Duodenal mucosa (tissue), 2 donors: ENCODE measurements at regions not wholly inside any gene's neighbourhood (a gene's known extent, or its start where the extent isn't known, plus 50 kb on each side); places are given as distances from the start of the nearest gene placed in this dataset.

Experiments used
- H3K27ac ChIP-seq: one replicate; pipeline ENCODE4 v1.7.0; 2013; ENCODE audit warnings: low read depth, low read length
- H3K27me3 ChIP-seq, 2 donors: one replicate each; pipeline ENCODE4 v1.7.0; 2013; ENCODE audit warnings: low read length in 2 of 2, control low read depth in 1 of 2; ENCODE audit not compliant: insufficient read depth in 2 of 2, control insufficient read depth in 1 of 2
- H3K36me3 ChIP-seq, 2 donors: one replicate each; pipeline ENCODE4 v1.7.0; 2013; ENCODE audit warnings: low read length in 2 of 2, control low read depth in 1 of 2; ENCODE audit not compliant: insufficient read depth in 2 of 2, control insufficient read depth in 1 of 2
- H3K4me1 ChIP-seq, 2 donors: one replicate each; pipeline ENCODE4 v1.7.0; 2013; ENCODE audit warnings: low read length in 2 of 2, control low read depth in 1 of 2; ENCODE audit not compliant: insufficient read depth in 2 of 2, control insufficient read depth in 1 of 2
- H3K4me3 ChIP-seq, 2 donors: one replicate each; pipeline ENCODE4 v1.7.0; 2013; ENCODE audit warnings: low read length in 2 of 2, low read depth in 1 of 2
- H3K9ac ChIP-seq, 2 donors: one replicate each; pipeline ENCODE4 v1.7.0; 2013; ENCODE audit warnings: low read length in 2 of 2, low read depth in 1 of 2
- H3K9me3 ChIP-seq, 2 donors: one replicate each; pipeline ENCODE4 v1.7.0; 2013; ENCODE audit warnings: low read length in 2 of 2, control low read depth in 1 of 2; ENCODE audit not compliant: control insufficient read depth in 1 of 2

- Histone ChIP-seq H3K36me3 (no peaks in the 10 kb centered on the region), H3K4me3 (no peak overlapping the region), H3K9me3 (no peaks in the 10 kb centered on the region), H3K9ac (no peak overlapping the region), H3K27me3 (no peaks in the 10 kb centered on the region), H3K4me1 (peaks cover 0 to 5% of the 10 kb centered on the region in 2 donors), H3K27ac (no peak overlapping the region)
These were observed 167.2 kb upstream of the SERTAD2 start for GRCh38 chr2:64820901-64821300.

- H3K27ac ChIP-seq = no peak overlapping the region
- H3K27me3 ChIP-seq = no peaks in the 10 kb centered on the region
- H3K9ac ChIP-seq = no peak overlapping the region
- H3K9me3 ChIP-seq = no peaks in the 10 kb centered on the region
- peaks cover 0 to 5% of the 10 kb centered on the region in 2 donors for H3K4me1 ChIP-seq
- H3K4me3 ChIP-seq = no peak overlapping the region
- no peaks in the 10 kb centered on the region for H3K36me3 ChIP-seq
These were observed 165.4 kb upstream of the SLC1A4 start for GRCh38 chr2:64823794-64824193.

GRCh38 chr2:64825831-64826491, 163.2 kb upstream of the SLC1A4 start:
- H3K9me3 ChIP-seq = no peaks in the 10 kb centered on the region
- H3K4me3 ChIP-seq = no peak overlapping the region
- peaks cover under 1% of the 10 kb centered on the region in 2 donors for H3K4me1 ChIP-seq
- H3K27me3 ChIP-seq = no peaks in the 10 kb centered on the region
- H3K9ac ChIP-seq = no peak overlapping the region
- H3K36me3 ChIP-seq = no peaks in the 10 kb centered on the region
- H3K27ac ChIP-seq = no peak overlapping the region

GRCh38 chr2:64826703-64827102, 162.5 kb upstream of the SLC1A4 start:
- no peaks in the 10 kb centered on the region for H3K27me3 ChIP-seq
- no peak overlapping the region for H3K27ac ChIP-seq
- no peaks in the 10 kb centered on the region for H3K9me3 ChIP-seq
- H3K4me3 ChIP-seq = no peak overlapping the region
- H3K36me3 ChIP-seq = no peaks in the 10 kb centered on the region
- H3K4me1 ChIP-seq = peaks cover 8% of the 10 kb centered on the region in 2 donors
- H3K9ac ChIP-seq = no peak overlapping the region

- Histone ChIP-seq H3K9me3 (no peaks in the 10 kb centered on the region), H3K27me3 (no peaks in the 10 kb centered on the region), H3K27ac (no peak overlapping the region), H3K4me1 (peaks cover 8% of the 10 kb centered on the region in 2 donors), H3K9ac (no peak overlapping the region), H3K4me3 (no peak overlapping the region), H3K36me3 (no peaks in the 10 kb centered on the region)
These were observed 160.9 kb upstream of the SLC1A4 start for GRCh38 chr2:64828261-64828660.

- no peaks in the 10 kb centered on the region for H3K36me3 ChIP-seq
- H3K4me3 ChIP-seq = no peak overlapping the region
- H3K27me3 ChIP-seq = no peaks in the 10 kb centered on the region
- no peak overlapping the region for H3K9ac ChIP-seq
- no peaks in the 10 kb centered on the region for H3K9me3 ChIP-seq
- peaks cover 8% of the 10 kb centered on the region in 2 donors for H3K4me1 ChIP-seq
- H3K27ac ChIP-seq = no peak overlapping the region
These were observed 159.7 kb upstream of the SLC1A4 start for GRCh38 chr2:64829525-64829924.

- Histone ChIP-seq H3K36me3 (no peaks in the 10 kb centered on the region), H3K9me3 (no peaks in the 10 kb centered on the region), H3K4me1 (peaks cover 8% of the 10 kb centered on the region in 2 donors), H3K4me3 (peak overlapping the region in 1 of 2 donors; percentile 41), H3K27ac (no peak overlapping the region), H3K9ac (no peak overlapping the region), H3K27me3 (no peaks in the 10 kb centered on the region)
These were observed 157.8 kb upstream of the SLC1A4 start for GRCh38 chr2:64831134-64831976.

GRCh38 chr2:64831977-64832328, 157.2 kb upstream of the SLC1A4 start:
- Histone ChIP-seq H3K27ac (no peak overlapping the region), H3K27me3 (no peaks in the 10 kb centered on the region), H3K9ac (no peak overlapping the region), H3K36me3 (no peaks in the 10 kb centered on the region), H3K9me3 (no peaks in the 10 kb centered on the region), H3K4me3 (no peak overlapping the region), H3K4me1 (peaks cover 8% of the 10 kb centered on the region in 2 donors)

GRCh38 chr2:64832936-64833335, 156.3 kb upstream of the SLC1A4 start:
- no peaks in the 10 kb centered on the region for H3K36me3 ChIP-seq
- no peaks in the 10 kb centered on the region for H3K27me3 ChIP-seq
- H3K4me3 ChIP-seq = no peak overlapping the region
- no peaks in the 10 kb centered on the region for H3K9me3 ChIP-seq
- H3K9ac ChIP-seq = no peak overlapping the region
- peaks cover 8% of the 10 kb centered on the region in 2 donors for H3K4me1 ChIP-seq
- H3K27ac ChIP-seq = no peak overlapping the region

- no peak overlapping the region for H3K4me3 ChIP-seq
- H3K4me1 ChIP-seq = peaks cover under 1 to 4% of the 10 kb centered on the region in 2 donors
- H3K9ac ChIP-seq = no peak overlapping the region
- H3K36me3 ChIP-seq = no peaks in the 10 kb centered on the region
- no peaks in the 10 kb centered on the region for H3K27me3 ChIP-seq
- no peaks in the 10 kb centered on the region for H3K9me3 ChIP-seq
- H3K27ac ChIP-seq = no peak overlapping the region
These were observed 152.6 kb upstream of the SLC1A4 start for GRCh38 chr2:64836566-64836965.
